Peyer's patch (tissue), 4 donors: ENCODE measurements at regions not wholly inside any gene's neighbourhood (a gene's known extent, or its start where the extent isn't known, plus 50 kb on each side); places are given as distances from the start of the nearest gene placed in this dataset.

Source experiments
- POLR2A ChIP-seq, 2 donors: fragments of 450-650 bp; IDR thresholded peaks; one replicate each; pipeline ENCODE4 v1.5.1; 2017; ENCODE audit warnings: antibody characterized with exemption in 2 of 2, mild to moderate bottlenecking in 2 of 2, moderate library complexity in 2 of 2
- TF ChIP-seq, protein P1 (sequence below), 6 experiments: fragments of 450-650 bp in 4 of 6; fragments of 200-600 bp in 2 of 6; sonication (generic) in 1 of 6; IDR thresholded peaks; one replicate each; pipeline ENCODE4 v1.5.1; 2017 to 2019; ENCODE audit warnings: antibody characterized with exemption in 6 of 6, mild to moderate bottlenecking in 3 of 6, moderate library complexity in 1 of 6

DNA sequence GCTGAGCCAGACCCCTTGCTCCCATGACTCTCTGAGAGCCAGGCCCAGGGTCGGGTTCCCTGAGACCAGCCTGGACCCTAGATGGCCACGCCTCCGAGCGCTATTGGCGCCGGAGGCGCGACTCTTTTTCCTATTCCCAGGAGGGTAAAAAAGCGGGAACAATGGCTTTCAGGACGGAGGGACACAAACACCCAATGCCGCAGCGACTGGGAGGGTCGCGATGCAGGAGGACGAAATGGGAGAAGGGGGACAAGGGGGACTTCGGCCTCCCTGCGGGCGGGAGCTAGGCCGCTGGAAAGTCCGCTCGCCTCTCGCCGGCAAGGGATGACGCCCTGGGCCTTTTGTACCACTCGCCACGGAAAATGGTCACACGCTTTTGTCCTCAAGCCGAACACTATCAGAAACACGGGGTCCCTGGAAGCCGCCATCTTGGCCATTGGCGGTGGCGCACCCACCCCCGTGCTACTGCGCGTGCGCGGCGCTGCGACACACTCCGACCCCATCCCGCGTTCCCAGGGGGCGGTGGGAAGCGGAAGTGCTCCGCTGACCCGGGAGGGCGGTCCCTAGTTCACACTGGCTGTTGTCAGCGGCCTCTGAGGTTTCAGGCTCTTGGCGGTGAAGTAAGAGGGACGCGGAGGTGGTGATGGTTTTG is 98.4 kb downstream of the ZNF674 start:
- TF ChIP-seq, protein P1, sequence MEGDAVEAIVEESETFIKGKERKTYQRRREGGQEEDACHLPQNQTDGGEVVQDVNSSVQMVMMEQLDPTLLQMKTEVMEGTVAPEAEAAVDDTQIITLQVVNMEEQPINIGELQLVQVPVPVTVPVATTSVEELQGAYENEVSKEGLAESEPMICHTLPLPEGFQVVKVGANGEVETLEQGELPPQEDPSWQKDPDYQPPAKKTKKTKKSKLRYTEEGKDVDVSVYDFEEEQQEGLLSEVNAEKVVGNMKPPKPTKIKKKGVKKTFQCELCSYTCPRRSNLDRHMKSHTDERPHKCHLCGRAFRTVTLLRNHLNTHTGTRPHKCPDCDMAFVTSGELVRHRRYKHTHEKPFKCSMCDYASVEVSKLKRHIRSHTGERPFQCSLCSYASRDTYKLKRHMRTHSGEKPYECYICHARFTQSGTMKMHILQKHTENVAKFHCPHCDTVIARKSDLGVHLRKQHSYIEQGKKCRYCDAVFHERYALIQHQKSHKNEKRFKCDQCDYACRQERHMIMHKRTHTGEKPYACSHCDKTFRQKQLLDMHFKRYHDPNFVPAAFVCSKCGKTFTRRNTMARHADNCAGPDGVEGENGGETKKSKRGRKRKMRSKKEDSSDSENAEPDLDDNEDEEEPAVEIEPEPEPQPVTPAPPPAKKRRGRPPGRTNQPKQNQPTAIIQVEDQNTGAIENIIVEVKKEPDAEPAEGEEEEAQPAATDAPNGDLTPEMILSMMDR (IDR thresholded peaks at IDR 0.05) = no peak
- peak; percentile 38 to 39 for TF ChIP-seq POLR2A (IDR thresholded peaks at IDR 0.05)
